NCI-H774 (cell line): ENCODE measurements at regions not wholly inside any gene's neighbourhood (a gene's known extent, or its start where the extent isn't known, plus 50 kb on each side); places are given as distances from the start of the nearest gene placed in this dataset.
"Not testable (repeated sequence)": the region's sequence is repeated elsewhere in the genome, so short reads cannot be mapped to it uniquely, and the experiment has no call there.

Experiments
- DNase-seq: peaks from one replicate; lab custom pipeline; 2025; lab: John Stamatoyannopoulos, UW

- DNase-seq: no peak
Measured at GRCh38 chr10:35854661-35855060, 212.6 kb upstream of the FZD8 start.

GRCh38 chr10:35852721-35853120 is 210.6 kb upstream of the FZD8 start:
- DNase-seq: no peak

GRCh38 chr10:35848412-35848811 is 206.3 kb upstream of the FZD8 start:
- DNase-seq: no peak

- DNase-seq: no peak
Measured at GRCh38 chr10:35844686-35845085, 202.6 kb upstream of the FZD8 start.

GRCh38 chr10:35843524-35844181 is 201.6 kb upstream of the FZD8 start:
- DNase-seq: no peak

- no peak for DNase-seq
Measured at GRCh38 chr10:35838054-35838453, 196.0 kb upstream of the FZD8 start.

- DNase-seq: no peak
Measured at GRCh38 chr10:35835545-35835944, 193.4 kb upstream of the FZD8 start.

GRCh38 chr10:35834877-35835494 is 192.9 kb upstream of the FZD8 start:
- DNase-seq: no peak

GRCh38 chr10:35827783-35828182 is 185.7 kb upstream of the FZD8 start:
- no peak for DNase-seq

GRCh38 chr10:35824704-35825103 is 182.6 kb upstream of the FZD8 start:
- DNase-seq: no peak

GRCh38 chr10:35822316-35822715 is 180.2 kb upstream of the FZD8 start:
- DNase-seq: no peak

GRCh38 chr10:35821339-35821911 is 179.3 kb upstream of the FZD8 start:
- DNase-seq: no peak

- no peak for DNase-seq
Measured at GRCh38 chr10:35819736-35820135, 177.6 kb upstream of the FZD8 start.

- DNase-seq: no peak
Measured at GRCh38 chr10:35819011-35819410, 176.9 kb upstream of the FZD8 start.

- DNase-seq: not testable (repeated sequence)
Measured at GRCh38 chr10:35817109-35817508, 175.0 kb upstream of the FZD8 start.

- no peak for DNase-seq
Measured at GRCh38 chr10:35813219-35813618, 171.1 kb upstream of the FZD8 start.

GRCh38 chr10:35808344-35808743 is 166.2 kb upstream of the FZD8 start:
- DNase-seq: no peak

- no peak for DNase-seq
Measured at GRCh38 chr10:35803046-35803445, 160.9 kb upstream of the FZD8 start.

- DNase-seq: no peak
Measured at GRCh38 chr10:35797187-35797586, 155.1 kb upstream of the FZD8 start.

- DNase-seq: no peak
Measured at GRCh38 chr10:35795131-35795824, 153.2 kb upstream of the FZD8 start.

- no peak for DNase-seq
Measured at GRCh38 chr10:35794703-35795102, 152.6 kb upstream of the FZD8 start.

GRCh38 chr10:35792291-35792690 is 150.2 kb upstream of the FZD8 start:
- DNase-seq: no peak

- no peak for DNase-seq
Measured at GRCh38 chr10:35789996-35790395, 147.9 kb upstream of the FZD8 start.
